ENCODE measurements at regions not wholly inside any gene's neighbourhood (a gene's known extent, or its start where the extent isn't known, plus 50 kb on each side); places are given as distances from the start of the nearest gene placed in this dataset.

GRCh38 chr22:34159491-34159890 lies 239.2 kb upstream of the LARGE1 start:
- H3K27me3 Mint-ChIP-seq, result peaks cover 3% of the 10 kb centered on the region
- no peak overlapping the region for H3K4me3 Mint-ChIP-seq
- H3K36me3 Mint-ChIP-seq (ENCODE audit: low read depth), result no peaks in the 10 kb centered on the region
- H3K4me1 Mint-ChIP-seq (ENCODE audit: low read depth), result no peaks in the 10 kb centered on the region
- peaks cover 6% of the 10 kb centered on the region for H3K9me3 Mint-ChIP-seq
- DNase-seq, result no peak
- no peak overlapping the region for H3K27ac Mint-ChIP-seq

GRCh38 chr22:34160141-34160783 lies 240.0 kb upstream of the LARGE1 start:
- no peak for DNase-seq
- no peaks in the 10 kb centered on the region for H3K4me1 Mint-ChIP-seq (ENCODE audit: low read depth)
- H3K4me3 Mint-ChIP-seq, result no peak overlapping the region
- peaks cover 3% of the 10 kb centered on the region for H3K27me3 Mint-ChIP-seq
- H3K36me3 Mint-ChIP-seq (ENCODE audit: low read depth), result no peaks in the 10 kb centered on the region
- H3K27ac Mint-ChIP-seq, result no peak overlapping the region
- H3K9me3 Mint-ChIP-seq, result peaks cover 3% of the 10 kb centered on the region

GRCh38 chr22:34161431-34162123 lies 241.3 kb upstream of the LARGE1 start:
- no peak overlapping the region for H3K27ac Mint-ChIP-seq
- no peak for DNase-seq
- H3K27me3 Mint-ChIP-seq, result peaks cover 3% of the 10 kb centered on the region
- no peak overlapping the region for H3K4me3 Mint-ChIP-seq
- H3K36me3 Mint-ChIP-seq (ENCODE audit: low read depth), result no peaks in the 10 kb centered on the region
- peaks cover 3% of the 10 kb centered on the region for H3K9me3 Mint-ChIP-seq
- no peaks in the 10 kb centered on the region for H3K4me1 Mint-ChIP-seq (ENCODE audit: low read depth)

DNA sequence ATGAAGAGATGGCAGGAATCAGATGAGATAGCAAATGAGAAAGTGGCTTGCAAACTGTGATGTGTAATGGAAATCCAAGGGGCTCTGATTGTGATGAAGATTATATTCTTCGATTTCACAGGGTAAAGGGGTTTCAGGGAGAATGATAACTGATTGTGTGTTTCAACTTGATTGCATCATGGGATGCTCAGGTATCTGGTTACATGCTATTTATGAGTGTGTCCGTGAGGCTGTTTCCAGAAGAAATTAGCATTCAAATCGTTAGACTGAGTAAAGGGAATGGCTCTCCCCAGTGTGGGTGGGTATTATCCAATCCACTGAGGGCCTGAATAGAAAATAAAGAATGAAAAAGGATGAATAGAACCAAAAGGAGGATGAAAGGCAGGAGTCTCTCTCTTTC lies 278.7 kb upstream of the LARGE1 start:
- H3K27ac Mint-ChIP-seq, result no peak overlapping the region
- no peak overlapping the region for H3K4me3 Mint-ChIP-seq
- H3K4me1 Mint-ChIP-seq (ENCODE audit: low read depth), result no peaks in the 10 kb centered on the region
- no peaks in the 10 kb centered on the region for H3K36me3 Mint-ChIP-seq (ENCODE audit: low read depth)
- no peaks in the 10 kb centered on the region for H3K9me3 Mint-ChIP-seq
- no peak for DNase-seq
- H3K27me3 Mint-ChIP-seq, result no peaks in the 10 kb centered on the region

DNA sequence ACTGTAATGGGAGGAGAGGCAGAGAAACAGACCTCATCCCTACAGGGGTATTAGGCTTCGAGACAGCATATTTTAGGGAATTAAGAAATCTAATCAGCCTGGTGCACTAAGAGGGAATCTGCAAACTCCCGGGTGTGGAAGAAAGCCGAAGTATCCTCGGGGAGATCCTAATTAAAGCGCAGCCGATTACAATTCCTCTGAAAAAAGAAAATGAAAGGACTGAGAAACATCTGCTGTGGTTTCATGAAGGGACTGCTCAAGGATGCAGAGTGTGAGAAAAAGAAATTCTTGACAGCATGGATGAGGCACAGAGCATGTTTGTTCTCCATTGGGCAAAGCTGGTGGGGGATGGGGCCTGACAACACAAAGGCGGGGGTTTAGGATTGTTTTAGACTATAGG lies 290.0 kb upstream of the LARGE1 start:
- H3K27ac Mint-ChIP-seq, result no peak overlapping the region
- H3K4me3 Mint-ChIP-seq, result no peak overlapping the region
- no peaks in the 10 kb centered on the region for H3K36me3 Mint-ChIP-seq (ENCODE audit: low read depth)
- peaks cover 5% of the 10 kb centered on the region for H3K9me3 Mint-ChIP-seq
- no peaks in the 10 kb centered on the region for H3K4me1 Mint-ChIP-seq (ENCODE audit: low read depth)
- no peak for DNase-seq
- no peaks in the 10 kb centered on the region for H3K27me3 Mint-ChIP-seq

- DNase-seq, result no peak
- Mint-ChIP-seq H3K27ac (no peak overlapping the region), H3K9me3 (peaks cover 16% of the 10 kb centered on the region), H3K27me3 (no peaks in the 10 kb centered on the region), H3K4me3 (no peak overlapping the region), H3K36me3 (ENCODE audit: low read depth) (no peaks in the 10 kb centered on the region), H3K4me1 (ENCODE audit: low read depth) (no peaks in the 10 kb centered on the region)
Observed at GRCh38 chr22:34214372-34214771, 294.1 kb upstream of the LARGE1 start.

DNA sequence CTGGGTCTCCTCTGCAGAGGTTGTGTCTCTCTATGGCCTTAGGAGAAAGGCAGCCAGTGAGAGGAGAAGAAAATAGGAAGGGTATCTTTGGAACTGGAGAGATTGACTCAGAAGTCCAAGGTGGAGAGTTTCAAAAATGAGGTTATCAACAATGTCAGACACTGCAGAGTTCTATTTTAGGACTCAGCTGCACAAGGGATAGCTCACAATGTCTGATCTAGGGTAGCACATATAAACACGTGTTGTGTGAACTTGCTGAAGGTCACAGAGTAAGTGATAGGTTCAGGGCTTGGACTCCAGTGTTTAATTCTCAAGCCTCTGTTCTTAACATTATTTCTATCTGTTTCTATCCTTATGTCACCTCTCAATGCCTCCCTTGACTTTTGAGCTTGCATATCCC lies 305.0 kb upstream of the LARGE1 start:
- Mint-ChIP-seq H3K27me3 (no peaks in the 10 kb centered on the region), H3K36me3 (ENCODE audit: low read depth) (no peaks in the 10 kb centered on the region), H3K4me3 (no peak overlapping the region), H3K4me1 (ENCODE audit: low read depth) (no peaks in the 10 kb centered on the region), H3K27ac (no peak overlapping the region), H3K9me3 (no peaks in the 10 kb centered on the region)
- no peak for DNase-seq

GRCh38 chr22:34236527-34236926 lies 316.3 kb upstream of the LARGE1 start:
- H3K4me3 Mint-ChIP-seq, result no peak overlapping the region
- H3K4me1 Mint-ChIP-seq (ENCODE audit: low read depth), result no peaks in the 10 kb centered on the region
- no peak overlapping the region for H3K27ac Mint-ChIP-seq
- DNase-seq, result no peak
- no peaks in the 10 kb centered on the region for H3K36me3 Mint-ChIP-seq (ENCODE audit: low read depth)
- peaks cover 20% of the 10 kb centered on the region for H3K9me3 Mint-ChIP-seq
- H3K27me3 Mint-ChIP-seq, result no peaks in the 10 kb centered on the region

DNA sequence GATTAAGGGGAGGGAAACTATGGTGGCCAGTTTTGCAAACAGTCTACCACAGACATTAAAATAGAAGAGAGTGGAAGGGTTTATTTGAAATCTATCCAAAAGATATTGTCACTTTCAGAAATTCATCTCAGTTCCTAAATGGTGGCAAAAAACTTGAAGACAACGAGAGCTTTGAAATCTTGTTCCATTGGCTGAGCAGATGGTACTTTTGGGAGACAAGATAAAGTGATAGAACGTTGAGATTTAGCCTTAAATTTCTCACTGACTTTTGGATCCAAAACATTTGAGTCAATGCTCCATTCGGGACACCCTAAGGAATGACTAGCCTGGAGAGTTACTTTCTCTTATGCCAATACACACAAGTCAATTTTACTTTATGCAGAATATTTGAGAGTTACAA lies 319.1 kb upstream of the LARGE1 start:
- Mint-ChIP-seq H3K36me3 (ENCODE audit: low read depth) (no peaks in the 10 kb centered on the region), H3K27me3 (no peaks in the 10 kb centered on the region), H3K4me3 (no peak overlapping the region), H3K4me1 (ENCODE audit: low read depth) (no peaks in the 10 kb centered on the region), H3K27ac (no peak overlapping the region), H3K9me3 (peaks cover 13% of the 10 kb centered on the region)
- no peak for DNase-seq

- no peak for DNase-seq
- Mint-ChIP-seq H3K4me1 (ENCODE audit: low read depth) (no peaks in the 10 kb centered on the region), H3K4me3 (no peak overlapping the region), H3K27ac (no peak overlapping the region), H3K27me3 (no peaks in the 10 kb centered on the region), H3K9me3 (peaks cover 8% of the 10 kb centered on the region), H3K36me3 (ENCODE audit: low read depth) (no peaks in the 10 kb centered on the region)
Observed at GRCh38 chr22:34243023-34243422, 322.7 kb upstream of the LARGE1 start.

GRCh38 chr22:34255042-34255441 lies 334.8 kb upstream of the LARGE1 start:
- no peak for DNase-seq
- Mint-ChIP-seq H3K27ac (no peak overlapping the region), H3K27me3 (no peaks in the 10 kb centered on the region), H3K36me3 (ENCODE audit: low read depth) (no peaks in the 10 kb centered on the region), H3K9me3 (peaks cover 10% of the 10 kb centered on the region), H3K4me1 (ENCODE audit: low read depth) (no peaks in the 10 kb centered on the region), H3K4me3 (no peak overlapping the region)

- H3K4me1 Mint-ChIP-seq (ENCODE audit: low read depth), result no peaks in the 10 kb centered on the region
- peaks cover 4% of the 10 kb centered on the region for H3K9me3 Mint-ChIP-seq
- no peaks in the 10 kb centered on the region for H3K36me3 Mint-ChIP-seq (ENCODE audit: low read depth)
- DNase-seq, result no peak
- H3K4me3 Mint-ChIP-seq, result no peak overlapping the region
- H3K27me3 Mint-ChIP-seq, result no peaks in the 10 kb centered on the region
- H3K27ac Mint-ChIP-seq, result no peak overlapping the region
Observed at GRCh38 chr22:34278121-34278520, 357.8 kb upstream of the LARGE1 start.

- Mint-ChIP-seq H3K4me1 (ENCODE audit: low read depth) (no peaks in the 10 kb centered on the region), H3K36me3 (ENCODE audit: low read depth) (no peaks in the 10 kb centered on the region), H3K27ac (no peak overlapping the region), H3K4me3 (no peak overlapping the region), H3K9me3 (peaks cover 2% of the 10 kb centered on the region), H3K27me3 (no peaks in the 10 kb centered on the region)
- DNase-seq, result no peak
Observed at GRCh38 chr22:34281738-34282137, 361.5 kb upstream of the LARGE1 start.

DNA sequence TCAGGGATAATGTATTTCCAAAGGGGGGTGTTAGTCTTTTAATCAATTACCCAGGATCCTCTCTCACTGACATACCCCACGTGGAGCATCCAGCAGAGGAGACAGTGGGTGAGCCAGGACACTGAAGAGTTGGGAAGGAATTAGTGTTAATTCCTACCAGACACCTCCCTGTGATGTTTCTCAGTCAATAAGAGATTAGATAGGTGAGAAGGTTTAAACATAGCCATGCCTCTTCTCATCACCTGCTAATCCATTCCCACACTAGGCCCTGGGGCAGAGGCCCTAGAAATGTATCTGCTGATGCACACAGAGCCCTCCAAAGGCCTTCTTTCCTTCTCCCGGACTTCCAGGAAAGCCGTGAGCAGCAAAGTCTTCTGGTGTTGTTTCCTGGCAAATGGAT lies 363.6 kb upstream of the LARGE1 start:
- H3K4me3 Mint-ChIP-seq, result no peak overlapping the region
- H3K27me3 Mint-ChIP-seq, result peaks cover 5% of the 10 kb centered on the region
- DNase-seq, result no peak
- H3K4me1 Mint-ChIP-seq (ENCODE audit: low read depth), result no peaks in the 10 kb centered on the region
- H3K9me3 Mint-ChIP-seq, result peaks cover 4% of the 10 kb centered on the region
- no peaks in the 10 kb centered on the region for H3K36me3 Mint-ChIP-seq (ENCODE audit: low read depth)
- no peak overlapping the region for H3K27ac Mint-ChIP-seq

GRCh38 chr22:34293324-34293723 lies 373.0 kb upstream of the LARGE1 start:
- Mint-ChIP-seq H3K9me3 (peaks cover 2% of the 10 kb centered on the region), H3K36me3 (ENCODE audit: low read depth) (no peaks in the 10 kb centered on the region), H3K4me1 (ENCODE audit: low read depth) (no peaks in the 10 kb centered on the region), H3K27me3 (peaks cover 10% of the 10 kb centered on the region), H3K27ac (no peak overlapping the region), H3K4me3 (no peak overlapping the region)
- DNase-seq, result no peak

Data from activated T-cell treated with anti-CD3 and anti-CD28 coated beads, Interleukin-2, amount 50 U/mL, for 24 hours (primary cell).